Glutamatergic neuron (in vitro differentiated cells): ENCODE measurements at regions not wholly inside any gene's neighbourhood (a gene's known extent, or its start where the extent isn't known, plus 50 kb on each side); places are given as distances from the start of the nearest gene placed in this dataset.

Experiments
- DNase-seq: peaks from one replicate; pipeline ENCODE4 v3.0.0; 2022
- H3K27ac Mint-ChIP-seq: one replicate; pipeline ENCODE4 v1.8.0; 2020; ENCODE audit warnings: mild to moderate bottlenecking, mixed read lengths, inconsistent platforms; ENCODE audit not compliant: unreplicated experiment
- H3K27me3 Mint-ChIP-seq: one replicate; pipeline ENCODE4 v1.8.0; 2020; ENCODE audit warnings: mild to moderate bottlenecking, moderate library complexity, mixed read lengths, inconsistent platforms; ENCODE audit not compliant: unreplicated experiment
- H3K36me3 Mint-ChIP-seq: one replicate; pipeline ENCODE4 v1.8.0; 2020; ENCODE audit warnings: mild to moderate bottlenecking, mixed read lengths, inconsistent platforms; ENCODE audit not compliant: unreplicated experiment
- H3K4me1 Mint-ChIP-seq: one replicate; pipeline ENCODE4 v1.8.0; 2020; ENCODE audit warnings: mild to moderate bottlenecking, low read depth, mixed read lengths, inconsistent platforms; ENCODE audit not compliant: unreplicated experiment
- H3K4me3 Mint-ChIP-seq: one replicate; pipeline ENCODE4 v1.8.0; 2020; ENCODE audit warnings: mild to moderate bottlenecking, mixed read lengths, inconsistent platforms; ENCODE audit not compliant: unreplicated experiment
- H3K9me3 Mint-ChIP-seq: one replicate; pipeline ENCODE4 v1.8.0; 2020; ENCODE audit warnings: mild to moderate bottlenecking, moderate library complexity, mixed read lengths, inconsistent platforms; ENCODE audit not compliant: unreplicated experiment
- CTCF ChIP-seq: fragments of 200-600 bp; sonication (generic); IDR thresholded peaks from one replicate; pipeline ENCODE4 v1.5.0; 2021; ENCODE audit not compliant: partially characterized antibody, unreplicated experiment

DNA sequence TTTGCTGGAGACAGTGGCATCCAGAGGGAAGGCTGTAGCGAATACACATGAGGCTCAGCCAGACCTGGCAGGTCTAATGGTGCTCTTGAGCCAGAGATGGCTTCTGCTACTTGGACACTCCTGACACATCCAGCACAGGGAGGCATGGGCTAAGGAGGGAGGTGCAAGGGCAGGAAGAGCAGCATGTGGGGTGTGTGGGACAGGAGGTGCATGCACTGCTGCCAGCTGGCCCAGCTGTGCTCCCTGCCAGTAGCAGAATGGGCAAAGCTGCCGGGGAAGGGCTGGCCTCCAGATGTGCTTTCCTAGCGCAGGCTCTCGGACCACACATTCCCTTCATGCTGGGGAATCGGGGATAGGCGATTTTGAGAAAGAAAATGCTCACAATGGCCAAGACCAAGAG, 309.2 kb downstream of the CDC5L start:
- no peak overlapping the region for H3K27ac Mint-ChIP-seq
- DNase-seq = no peak
- H3K36me3 Mint-ChIP-seq = no peaks in the 10 kb centered on the region
- no peak for TF ChIP-seq CTCF
- H3K4me1 Mint-ChIP-seq = no peaks in the 10 kb centered on the region
- H3K27me3 Mint-ChIP-seq = peaks cover 3% of the 10 kb centered on the region
- H3K9me3 Mint-ChIP-seq = peaks cover 2% of the 10 kb centered on the region
- H3K4me3 Mint-ChIP-seq = no peak overlapping the region

GRCh38 chr6:44697327-44697726, 309.8 kb downstream of the CDC5L start:
- TF ChIP-seq CTCF = no peak
- H3K9me3 Mint-ChIP-seq = peaks cover 2% of the 10 kb centered on the region
- DNase-seq = peak; percentile 28
- H3K4me1 Mint-ChIP-seq = no peaks in the 10 kb centered on the region
- H3K27me3 Mint-ChIP-seq = peaks cover 4% of the 10 kb centered on the region
- H3K27ac Mint-ChIP-seq = peak overlapping the region; percentile 38
- H3K36me3 Mint-ChIP-seq = no peaks in the 10 kb centered on the region
- H3K4me3 Mint-ChIP-seq = no peak overlapping the region

- no peak overlapping the region for H3K4me3 Mint-ChIP-seq
- H3K27me3 Mint-ChIP-seq = peaks cover 5% of the 10 kb centered on the region
- H3K9me3 Mint-ChIP-seq = peaks cover 2% of the 10 kb centered on the region
- no peaks in the 10 kb centered on the region for H3K4me1 Mint-ChIP-seq
- no peak overlapping the region for H3K27ac Mint-ChIP-seq
- no peak for TF ChIP-seq CTCF
- no peaks in the 10 kb centered on the region for H3K36me3 Mint-ChIP-seq
- DNase-seq = no peak
These were observed 311.1 kb downstream of the CDC5L start for GRCh38 chr6:44698602-44699001.

- Mint-ChIP-seq H3K27ac (no peak overlapping the region), H3K9me3 (peaks cover 2% of the 10 kb centered on the region), H3K27me3 (peaks cover 5% of the 10 kb centered on the region), H3K4me1 (no peaks in the 10 kb centered on the region), H3K4me3 (no peak overlapping the region), H3K36me3 (no peaks in the 10 kb centered on the region)
- DNase-seq = no peak
- no peak for TF ChIP-seq CTCF
These were observed 311.6 kb downstream of the CDC5L start for GRCh38 chr6:44699082-44699481.

- Mint-ChIP-seq H3K27ac (no peak overlapping the region), H3K9me3 (peaks cover 2% of the 10 kb centered on the region), H3K4me3 (no peak overlapping the region), H3K27me3 (peaks cover 5% of the 10 kb centered on the region), H3K36me3 (no peaks in the 10 kb centered on the region), H3K4me1 (no peaks in the 10 kb centered on the region)
- no peak for TF ChIP-seq CTCF
- no peak for DNase-seq
These were observed 312.3 kb downstream of the CDC5L start for GRCh38 chr6:44699851-44700250.
